ENCODE measurements at regions not wholly inside any gene's neighbourhood (a gene's known extent, or its start where the extent isn't known, plus 50 kb on each side); places are given as distances from the start of the nearest gene placed in this dataset.

- TF ChIP-seq, protein P1, sequence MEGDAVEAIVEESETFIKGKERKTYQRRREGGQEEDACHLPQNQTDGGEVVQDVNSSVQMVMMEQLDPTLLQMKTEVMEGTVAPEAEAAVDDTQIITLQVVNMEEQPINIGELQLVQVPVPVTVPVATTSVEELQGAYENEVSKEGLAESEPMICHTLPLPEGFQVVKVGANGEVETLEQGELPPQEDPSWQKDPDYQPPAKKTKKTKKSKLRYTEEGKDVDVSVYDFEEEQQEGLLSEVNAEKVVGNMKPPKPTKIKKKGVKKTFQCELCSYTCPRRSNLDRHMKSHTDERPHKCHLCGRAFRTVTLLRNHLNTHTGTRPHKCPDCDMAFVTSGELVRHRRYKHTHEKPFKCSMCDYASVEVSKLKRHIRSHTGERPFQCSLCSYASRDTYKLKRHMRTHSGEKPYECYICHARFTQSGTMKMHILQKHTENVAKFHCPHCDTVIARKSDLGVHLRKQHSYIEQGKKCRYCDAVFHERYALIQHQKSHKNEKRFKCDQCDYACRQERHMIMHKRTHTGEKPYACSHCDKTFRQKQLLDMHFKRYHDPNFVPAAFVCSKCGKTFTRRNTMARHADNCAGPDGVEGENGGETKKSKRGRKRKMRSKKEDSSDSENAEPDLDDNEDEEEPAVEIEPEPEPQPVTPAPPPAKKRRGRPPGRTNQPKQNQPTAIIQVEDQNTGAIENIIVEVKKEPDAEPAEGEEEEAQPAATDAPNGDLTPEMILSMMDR (conservative IDR thresholded peaks at IDR 0.05; ENCODE audit: low read depth, low read length) = peak; percentile 27
- H3K4me3 ChIP-seq (ENCODE audit: low read length) = no peak overlapping the region
- DNase-seq (ENCODE audit: low read depth) = no peak
These were observed 285.9 kb upstream of the SMIM30 start for GRCh38 chr7:113404245-113404644.

- H3K4me3 ChIP-seq (ENCODE audit: low read length) = no peak overlapping the region
- TF ChIP-seq, protein P1 (conservative IDR thresholded peaks at IDR 0.05; ENCODE audit: low read depth, low read length) = no peak
- no peak for DNase-seq (ENCODE audit: low read depth)
These were observed 284.1 kb upstream of the SMIM30 start for GRCh38 chr7:113402482-113402881.

DNA sequence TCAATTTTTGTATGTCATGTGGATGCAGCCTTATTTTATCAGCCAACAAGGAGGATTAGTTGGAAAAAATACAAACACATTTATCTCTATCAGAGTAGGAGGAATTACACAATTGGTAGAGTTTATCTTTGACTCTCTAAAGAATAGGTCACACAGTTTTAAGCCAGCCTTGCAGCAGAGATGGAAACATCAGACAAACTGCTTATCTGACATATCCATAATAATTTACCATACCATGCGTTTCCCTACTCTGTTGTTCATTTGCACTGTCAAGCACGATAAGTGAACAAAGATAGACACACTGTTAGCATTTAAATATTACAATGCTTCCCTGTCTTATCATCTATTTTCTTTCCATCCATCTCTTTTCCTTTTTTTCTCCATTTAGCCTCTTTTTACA is 283.7 kb upstream of the SMIM30 start:
- DNase-seq (ENCODE audit: low read depth) = no peak
- TF ChIP-seq, protein P1 (conservative IDR thresholded peaks at IDR 0.05; ENCODE audit: low read depth, low read length) = no peak
- no peak overlapping the region for H3K4me3 ChIP-seq (ENCODE audit: low read length)

- DNase-seq (ENCODE audit: low read depth) = no peak
- no peak overlapping the region for H3K4me3 ChIP-seq (ENCODE audit: low read length)
- TF ChIP-seq, protein P1 (conservative IDR thresholded peaks at IDR 0.05; ENCODE audit: low read depth, low read length) = no peak
These were observed 276.5 kb upstream of the SMIM30 start for GRCh38 chr7:113394856-113395255.

DNA sequence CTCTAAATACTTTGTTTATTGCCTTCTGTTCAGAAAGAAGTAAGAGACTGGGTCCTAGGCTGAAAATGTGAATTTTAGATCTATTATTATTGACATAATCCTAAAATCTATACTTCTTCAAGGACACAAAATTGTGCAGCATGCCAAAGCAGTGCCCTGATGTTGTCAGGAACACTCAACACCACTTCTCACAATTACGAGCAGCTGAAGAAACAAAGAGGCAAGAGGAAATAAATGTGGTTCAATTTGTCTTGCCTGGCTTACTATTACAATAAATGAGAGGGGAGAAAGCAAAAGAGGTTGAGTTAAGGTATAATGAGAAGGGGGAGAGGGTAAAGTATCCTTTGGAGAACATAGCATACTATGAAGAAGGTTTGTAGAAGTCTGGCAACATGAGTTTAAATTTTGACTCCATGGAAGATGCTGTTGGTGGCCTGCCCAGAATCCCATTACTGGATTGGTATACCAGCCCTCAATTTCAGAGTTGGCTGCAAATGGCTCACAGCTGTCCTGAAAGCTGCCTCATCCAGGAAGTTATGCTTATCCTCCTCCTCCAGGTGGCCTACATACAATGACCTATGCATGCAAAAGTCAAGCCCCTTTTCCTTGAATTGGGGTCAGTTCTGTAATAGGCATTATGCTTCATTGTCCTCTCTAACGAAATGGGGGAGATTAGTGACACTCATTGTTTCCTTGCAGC is 274.6 kb upstream of the SMIM30 start:
- TF ChIP-seq, protein P1 (conservative IDR thresholded peaks at IDR 0.05; ENCODE audit: low read depth, low read length) = no peak
- DNase-seq (ENCODE audit: low read depth) = no peak

GRCh38 chr7:113392421-113392820 is 274.1 kb upstream of the SMIM30 start:
- DNase-seq (ENCODE audit: low read depth) = no peak
- TF ChIP-seq, protein P1 (conservative IDR thresholded peaks at IDR 0.05; ENCODE audit: low read depth, low read length) = no peak
- no peak overlapping the region for H3K4me3 ChIP-seq (ENCODE audit: low read length)

More for the DNA sequence above, 274.6 kb upstream of the SMIM30 start:
- no peak overlapping the region for H3K4me3 ChIP-seq (ENCODE audit: low read length)

DNA sequence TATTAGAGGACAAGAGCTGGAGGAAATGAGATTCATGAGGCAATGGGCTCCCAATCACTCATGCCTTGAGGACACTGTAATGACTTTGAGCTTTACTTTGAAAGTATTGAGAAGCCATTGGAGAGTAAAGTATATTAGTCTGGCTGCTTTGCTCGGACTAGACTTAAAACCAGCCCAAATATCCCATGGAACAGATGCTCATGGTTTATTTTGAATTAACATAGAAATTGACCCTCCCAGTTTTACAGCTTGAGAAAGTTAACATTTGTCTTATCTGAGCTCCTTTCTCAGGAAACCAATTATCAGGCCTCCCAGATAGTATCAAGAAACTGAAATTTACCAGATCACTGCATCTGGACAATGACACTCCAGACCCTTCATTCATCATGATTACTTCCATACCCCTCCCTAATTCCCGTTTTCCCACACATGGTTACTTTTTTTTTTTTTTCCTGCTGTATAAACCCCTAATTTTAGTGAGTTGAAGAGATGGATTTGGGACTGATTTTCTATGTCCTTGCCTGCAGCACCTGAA is 270.8 kb upstream of the SMIM30 start:
- TF ChIP-seq, protein P1 (conservative IDR thresholded peaks at IDR 0.05; ENCODE audit: low read depth, low read length) = no peak
- H3K4me3 ChIP-seq (ENCODE audit: low read length) = no peak overlapping the region
- no peak for DNase-seq (ENCODE audit: low read depth)
